Hindlimb muscle (tissue), 1 donor: ENCODE measurements at regions not wholly inside any gene's neighbourhood (a gene's known extent, or its start where the extent isn't known, plus 50 kb on each side); places are given as distances from the start of the nearest gene placed in this dataset.

Source experiments
- DNase-seq: peaks from one replicate; pipeline ENCODE4 v3.0.0-alpha.2; 2013

DNA sequence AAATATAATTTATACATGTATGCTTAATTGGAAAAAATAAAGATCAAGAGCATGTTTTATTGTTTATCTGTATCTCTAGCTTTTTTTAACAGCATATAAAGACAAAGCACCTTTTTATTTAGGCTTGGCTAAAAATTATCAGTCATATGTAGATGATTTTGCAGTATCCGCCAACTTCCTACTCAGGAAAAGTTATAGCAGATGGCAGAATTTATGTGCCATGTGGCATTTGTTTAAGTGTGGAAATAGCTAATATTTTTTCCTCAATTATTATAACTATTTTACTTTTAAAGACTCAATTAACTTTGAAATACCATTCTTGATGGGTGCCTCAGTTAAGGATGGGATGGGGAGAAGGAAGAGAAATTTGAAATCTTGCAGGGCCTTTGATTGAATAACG lies 762.1 kb upstream of the RBFOX1 start:
- no peak for DNase-seq

- DNase-seq: no peak
These were observed 769.7 kb upstream of the RBFOX1 start for GRCh38 chr16:6562986-6563385.

- no peak for DNase-seq
These were observed 772.1 kb upstream of the RBFOX1 start for GRCh38 chr16:6560306-6561100.

- no peak for DNase-seq
These were observed 774.0 kb upstream of the RBFOX1 start for GRCh38 chr16:6558661-6559060.

- no peak for DNase-seq
These were observed 774.5 kb upstream of the RBFOX1 start for GRCh38 chr16:6558126-6558525.

DNA sequence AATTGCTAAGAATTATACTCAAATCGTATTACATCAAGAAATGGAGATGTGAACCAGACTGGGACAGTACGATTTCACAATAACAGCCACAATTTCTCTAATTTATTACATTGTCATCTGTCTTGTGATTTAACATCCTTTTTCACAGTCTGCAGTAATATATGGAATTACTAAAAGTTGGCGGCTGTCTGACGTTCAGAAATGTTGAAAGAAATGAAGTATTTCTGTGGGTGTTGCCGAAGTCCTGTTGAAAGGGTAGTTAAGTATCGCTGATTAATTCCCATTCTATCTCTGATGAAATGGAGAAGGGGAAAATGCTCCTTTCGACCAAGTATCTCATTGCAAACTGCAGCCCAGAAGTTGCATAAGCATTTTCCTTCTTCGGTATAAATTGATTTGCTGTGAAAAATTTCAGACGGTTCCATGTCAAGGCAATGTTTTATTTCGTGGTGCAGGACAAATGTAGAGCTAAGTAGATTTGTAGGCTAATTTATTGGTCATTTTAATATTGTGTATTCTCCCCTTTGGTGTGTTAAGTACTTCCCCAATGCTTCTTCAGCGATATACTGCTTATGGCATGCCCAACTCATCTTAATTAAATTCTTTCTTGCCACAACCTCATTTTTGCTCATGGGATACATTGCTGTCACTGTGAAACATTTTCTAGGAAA lies 775.2 kb upstream of the RBFOX1 start:
- no peak for DNase-seq

- DNase-seq: no peak
These were observed 783.2 kb upstream of the RBFOX1 start for GRCh38 chr16:6549415-6549814.

- no peak for DNase-seq
These were observed 784.1 kb upstream of the RBFOX1 start for GRCh38 chr16:6548507-6548906.

- no peak for DNase-seq
These were observed 785.5 kb upstream of the RBFOX1 start for GRCh38 chr16:6547131-6547530.

DNA sequence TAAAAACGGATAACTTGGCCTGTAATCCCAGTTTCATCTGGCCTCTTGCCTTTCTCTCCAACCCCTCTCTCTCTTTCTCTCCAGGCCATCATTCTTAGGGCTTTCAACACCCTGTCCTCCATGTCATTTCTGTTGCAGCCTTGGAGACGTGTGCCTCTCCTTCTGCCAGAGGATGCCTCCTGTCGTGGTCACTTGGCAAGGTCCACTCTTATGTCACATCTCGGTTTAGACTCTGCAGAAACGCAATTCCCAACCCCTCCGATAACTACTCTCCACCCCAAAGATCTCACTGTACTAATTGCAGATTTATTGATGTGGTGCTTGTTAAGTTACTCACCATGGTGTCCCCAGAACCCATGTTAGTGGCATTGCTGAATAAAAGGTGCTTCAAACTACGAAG lies 787.3 kb upstream of the RBFOX1 start:
- no peak for DNase-seq

DNA sequence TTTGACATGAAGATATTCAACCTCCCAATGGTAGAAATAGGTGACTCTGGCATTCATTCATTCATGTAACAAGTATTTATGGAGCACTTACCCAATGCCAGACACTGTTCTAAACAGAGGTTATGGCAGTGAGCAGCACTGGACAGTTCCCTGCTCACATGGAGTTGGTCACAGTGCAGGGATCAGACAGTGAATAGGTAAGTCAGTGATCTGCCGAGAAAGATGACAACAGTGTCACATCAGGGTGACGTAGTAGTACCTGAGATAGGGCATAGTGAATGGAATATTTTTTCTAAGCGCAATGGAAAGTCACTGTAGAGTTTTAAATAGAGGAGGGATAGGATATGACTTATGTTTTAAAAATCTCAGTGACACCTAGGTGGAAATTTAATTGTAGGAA lies 791.4 kb upstream of the RBFOX1 start:
- no peak for DNase-seq

- no peak for DNase-seq
These were observed 796.2 kb upstream of the RBFOX1 start for GRCh38 chr16:6536411-6536810.

- DNase-seq: no peak
These were observed 801.6 kb upstream of the RBFOX1 start for GRCh38 chr16:6531067-6531466.

- DNase-seq: no peak
These were observed 804.4 kb upstream of the RBFOX1 start for GRCh38 chr16:6528217-6528616.

DNA sequence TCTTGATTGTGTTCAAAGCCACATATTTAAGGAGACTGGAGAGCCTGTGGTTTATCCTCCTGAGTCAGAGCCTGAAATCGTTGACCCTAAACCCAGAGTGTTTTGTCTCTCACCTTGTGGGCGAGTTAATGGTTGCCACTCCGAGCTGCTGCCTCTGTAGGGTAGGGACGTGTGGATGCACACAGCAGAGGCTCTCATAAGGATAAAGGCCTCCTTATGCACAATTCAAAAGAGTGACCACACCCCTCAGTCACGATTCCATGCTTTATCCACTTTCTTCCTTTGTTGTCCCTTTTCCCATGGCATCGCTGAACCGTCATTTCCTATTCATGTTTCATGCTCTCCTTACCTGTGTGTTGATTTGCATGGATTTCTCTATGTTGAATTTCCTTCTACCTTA lies 805.0 kb upstream of the RBFOX1 start:
- no peak for DNase-seq

- no peak for DNase-seq
These were observed 808.1 kb upstream of the RBFOX1 start for GRCh38 chr16:6524501-6524900.

DNA sequence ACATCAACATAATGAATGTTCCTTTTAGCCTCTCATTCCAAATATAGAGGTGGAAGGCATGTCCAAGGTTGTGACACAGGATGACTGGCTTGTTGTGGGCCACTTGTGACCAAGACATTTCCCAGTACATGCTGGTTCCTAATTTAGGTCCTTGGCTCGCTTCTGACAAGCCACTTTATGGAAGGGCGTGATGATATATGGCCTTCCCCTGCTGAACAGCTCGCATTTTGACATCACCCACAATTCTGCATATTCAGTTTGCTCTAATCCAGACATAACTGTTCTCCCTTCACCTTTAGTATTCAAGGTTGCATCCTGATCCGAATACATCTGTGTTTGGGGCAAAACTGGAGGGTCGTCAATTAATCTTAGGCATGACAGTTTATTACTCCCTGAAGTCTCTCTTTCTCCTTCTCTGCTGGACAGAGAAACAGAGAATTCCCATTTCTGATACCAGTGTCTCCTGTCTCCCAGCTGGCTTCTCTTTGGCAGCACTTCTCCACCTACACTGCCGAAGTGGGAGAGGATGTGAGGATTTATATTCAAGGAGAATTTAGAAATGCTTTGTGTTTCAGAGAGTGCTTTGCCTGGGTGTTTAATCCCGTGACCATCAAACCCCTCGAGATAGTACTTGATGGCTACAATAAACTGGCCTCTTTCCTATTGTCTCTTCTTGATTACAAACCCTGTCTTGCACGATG lies 815.5 kb upstream of the RBFOX1 start:
- no peak for DNase-seq

- no peak for DNase-seq
These were observed 820.1 kb upstream of the RBFOX1 start for GRCh38 chr16:6512512-6512911.

DNA sequence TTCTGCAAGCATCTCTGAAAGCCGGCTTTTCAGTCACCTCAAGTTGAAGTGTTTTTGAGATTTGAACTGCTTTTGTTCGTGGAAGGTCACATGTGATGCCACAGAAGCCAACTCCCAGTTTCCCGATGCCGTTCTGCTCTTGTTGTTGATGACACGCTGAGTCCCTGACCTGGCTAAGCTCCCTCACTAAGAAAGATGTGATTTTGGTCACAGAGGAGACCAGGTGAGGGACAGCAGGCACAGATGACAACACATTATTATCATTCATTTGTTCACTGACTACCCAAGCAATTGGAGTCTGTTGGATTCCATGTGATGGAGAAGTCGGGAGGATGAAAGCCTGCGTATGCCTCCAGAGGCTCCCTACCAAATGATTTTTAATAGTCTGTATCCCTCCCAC lies 822.4 kb upstream of the RBFOX1 start:
- no peak for DNase-seq

DNA sequence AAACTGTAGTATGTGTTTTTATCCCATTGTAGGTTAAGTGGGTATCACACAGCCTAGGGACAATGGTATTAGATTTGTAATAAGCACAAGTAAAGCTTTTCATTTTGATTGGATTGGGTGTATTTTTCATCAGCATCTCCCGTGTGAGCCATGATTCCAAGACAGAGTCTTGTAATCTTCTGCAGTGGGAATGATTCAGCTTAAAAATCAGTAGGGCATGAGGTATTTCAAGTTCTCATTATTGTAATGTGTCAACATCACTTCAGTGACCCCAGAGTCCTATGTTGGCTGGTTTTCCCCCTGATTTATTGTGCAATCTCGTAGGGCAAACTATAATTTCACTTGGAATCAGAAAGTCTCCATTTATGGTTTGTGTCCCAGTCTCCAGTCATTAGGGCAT lies 833.2 kb upstream of the RBFOX1 start:
- DNase-seq: no peak

DNA sequence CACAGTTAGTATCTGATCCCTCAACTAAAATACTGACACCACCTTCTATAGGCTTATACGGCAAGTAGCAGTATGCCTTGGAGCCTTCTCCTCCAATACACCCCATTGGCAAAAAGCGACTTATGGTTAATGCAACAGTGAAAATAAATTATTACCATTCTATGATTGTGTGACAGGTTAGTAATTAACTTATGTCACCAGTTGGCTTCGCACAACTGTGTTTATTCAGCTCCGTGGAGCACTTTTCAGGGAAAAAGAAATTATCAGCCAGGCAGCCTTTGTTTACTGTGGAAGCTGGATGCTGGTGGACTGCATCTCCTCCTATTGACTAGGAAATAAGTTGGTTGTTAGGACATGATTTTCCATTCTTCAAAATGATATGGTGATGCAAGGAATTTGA lies 833.8 kb upstream of the RBFOX1 start:
- no peak for DNase-seq

DNA sequence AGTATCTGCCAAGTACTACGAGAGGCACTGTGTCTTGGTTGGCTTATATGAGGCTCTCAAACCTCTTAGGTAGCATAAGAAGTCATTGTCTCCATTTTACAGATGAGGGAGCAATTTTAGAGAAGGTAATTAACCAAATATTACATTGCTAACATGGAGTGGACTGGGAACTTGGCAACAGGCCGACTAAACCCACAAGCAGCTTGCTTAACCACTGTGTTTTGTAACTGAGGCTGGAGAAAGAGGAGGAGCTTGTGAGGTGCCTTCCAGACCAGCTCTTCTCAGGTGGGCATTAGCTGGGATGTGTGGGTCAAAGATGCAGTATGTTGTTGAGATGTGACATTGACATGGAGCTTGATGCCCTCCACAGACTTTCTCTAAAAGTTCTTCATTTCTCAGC lies 835.6 kb upstream of the RBFOX1 start:
- no peak for DNase-seq

- no peak for DNase-seq
These were observed 837.0 kb upstream of the RBFOX1 start for GRCh38 chr16:6495486-6496210.
